ENCODE measurements at regions not wholly inside any gene's neighbourhood (a gene's known extent, or its start where the extent isn't known, plus 50 kb on each side); places are given as distances from the start of the nearest gene placed in this dataset.
A peak's percentile ranks its signal among the peaks of the same experiment; 100 is the strongest.

DNA sequence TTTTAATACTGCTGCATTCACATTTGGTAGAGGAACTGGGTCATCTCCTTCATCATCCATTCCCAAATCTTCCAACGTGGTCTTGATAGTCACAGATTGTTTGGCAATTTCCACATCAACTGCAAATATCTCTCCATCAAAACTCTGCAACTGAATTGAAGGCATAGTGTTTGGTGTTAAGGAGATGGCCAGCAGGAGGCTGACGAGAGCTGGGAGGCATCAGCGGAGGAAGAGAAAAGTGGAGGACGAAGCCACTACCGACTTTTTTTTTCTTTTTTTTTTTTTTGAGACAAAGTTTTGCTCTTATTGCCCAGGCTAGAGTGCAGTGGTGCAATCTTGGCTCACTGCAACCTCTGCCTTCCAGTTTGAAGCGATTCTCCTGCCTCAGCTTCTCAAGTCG, 205.0 kb upstream of the KCTD7 start:
- TF ChIP-seq, protein P1, sequence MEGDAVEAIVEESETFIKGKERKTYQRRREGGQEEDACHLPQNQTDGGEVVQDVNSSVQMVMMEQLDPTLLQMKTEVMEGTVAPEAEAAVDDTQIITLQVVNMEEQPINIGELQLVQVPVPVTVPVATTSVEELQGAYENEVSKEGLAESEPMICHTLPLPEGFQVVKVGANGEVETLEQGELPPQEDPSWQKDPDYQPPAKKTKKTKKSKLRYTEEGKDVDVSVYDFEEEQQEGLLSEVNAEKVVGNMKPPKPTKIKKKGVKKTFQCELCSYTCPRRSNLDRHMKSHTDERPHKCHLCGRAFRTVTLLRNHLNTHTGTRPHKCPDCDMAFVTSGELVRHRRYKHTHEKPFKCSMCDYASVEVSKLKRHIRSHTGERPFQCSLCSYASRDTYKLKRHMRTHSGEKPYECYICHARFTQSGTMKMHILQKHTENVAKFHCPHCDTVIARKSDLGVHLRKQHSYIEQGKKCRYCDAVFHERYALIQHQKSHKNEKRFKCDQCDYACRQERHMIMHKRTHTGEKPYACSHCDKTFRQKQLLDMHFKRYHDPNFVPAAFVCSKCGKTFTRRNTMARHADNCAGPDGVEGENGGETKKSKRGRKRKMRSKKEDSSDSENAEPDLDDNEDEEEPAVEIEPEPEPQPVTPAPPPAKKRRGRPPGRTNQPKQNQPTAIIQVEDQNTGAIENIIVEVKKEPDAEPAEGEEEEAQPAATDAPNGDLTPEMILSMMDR (conservative IDR thresholded peaks at IDR 0.05; ENCODE audit: low read depth in 2 of 2), result peak; percentile 29 to 49; a peak in 3 of 4 replicates
- no peak for TF ChIP-seq POLR2AphosphoS5 (IDR thresholded peaks at IDR 0.05; ENCODE audit: low read depth)
- no peak for TF ChIP-seq JUNB (IDR thresholded peaks at IDR 0.05; ENCODE audit: unreplicated experiment)
- TF ChIP-seq EZH2 (IDR thresholded peaks at IDR 0.05; ENCODE audit: low read depth, unreplicated experiment), result no peak
- no peak for TF ChIP-seq CREB1 (CRISPR knock-in tag; IDR thresholded peaks at IDR 0.05; ENCODE audit: low read depth)
- TF ChIP-seq, protein P2, sequence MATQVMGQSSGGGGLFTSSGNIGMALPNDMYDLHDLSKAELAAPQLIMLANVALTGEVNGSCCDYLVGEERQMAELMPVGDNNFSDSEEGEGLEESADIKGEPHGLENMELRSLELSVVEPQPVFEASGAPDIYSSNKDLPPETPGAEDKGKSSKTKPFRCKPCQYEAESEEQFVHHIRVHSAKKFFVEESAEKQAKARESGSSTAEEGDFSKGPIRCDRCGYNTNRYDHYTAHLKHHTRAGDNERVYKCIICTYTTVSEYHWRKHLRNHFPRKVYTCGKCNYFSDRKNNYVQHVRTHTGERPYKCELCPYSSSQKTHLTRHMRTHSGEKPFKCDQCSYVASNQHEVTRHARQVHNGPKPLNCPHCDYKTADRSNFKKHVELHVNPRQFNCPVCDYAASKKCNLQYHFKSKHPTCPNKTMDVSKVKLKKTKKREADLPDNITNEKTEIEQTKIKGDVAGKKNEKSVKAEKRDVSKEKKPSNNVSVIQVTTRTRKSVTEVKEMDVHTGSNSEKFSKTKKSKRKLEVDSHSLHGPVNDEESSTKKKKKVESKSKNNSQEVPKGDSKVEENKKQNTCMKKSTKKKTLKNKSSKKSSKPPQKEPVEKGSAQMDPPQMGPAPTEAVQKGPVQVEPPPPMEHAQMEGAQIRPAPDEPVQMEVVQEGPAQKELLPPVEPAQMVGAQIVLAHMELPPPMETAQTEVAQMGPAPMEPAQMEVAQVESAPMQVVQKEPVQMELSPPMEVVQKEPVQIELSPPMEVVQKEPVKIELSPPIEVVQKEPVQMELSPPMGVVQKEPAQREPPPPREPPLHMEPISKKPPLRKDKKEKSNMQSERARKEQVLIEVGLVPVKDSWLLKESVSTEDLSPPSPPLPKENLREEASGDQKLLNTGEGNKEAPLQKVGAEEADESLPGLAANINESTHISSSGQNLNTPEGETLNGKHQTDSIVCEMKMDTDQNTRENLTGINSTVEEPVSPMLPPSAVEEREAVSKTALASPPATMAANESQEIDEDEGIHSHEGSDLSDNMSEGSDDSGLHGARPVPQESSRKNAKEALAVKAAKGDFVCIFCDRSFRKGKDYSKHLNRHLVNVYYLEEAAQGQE (IDR thresholded peaks at IDR 0.05; ENCODE audit: unreplicated experiment), result no peak
- no peak for TF ChIP-seq EZH2phosphoT487 (IDR thresholded peaks at IDR 0.05; ENCODE audit: unreplicated experiment)
- no peak for TF ChIP-seq ZNF331 (CRISPR knock-in tag; IDR thresholded peaks at IDR 0.05; ENCODE audit: low read depth)
- no peak for TF ChIP-seq ZNF114 (CRISPR knock-in tag; IDR thresholded peaks at IDR 0.05)
- TF ChIP-seq STAT1 (IDR thresholded peaks at IDR 0.05; ENCODE audit: unreplicated experiment), result no peak
